ENCODE measurements at regions not wholly inside any gene's neighbourhood (a gene's known extent, or its start where the extent isn't known, plus 50 kb on each side); places are given as distances from the start of the nearest gene placed in this dataset.
"Not testable (repeated sequence)": the region's sequence is repeated elsewhere in the genome, so short reads cannot be mapped to it uniquely, and the experiment has no call there.

- DNase-seq: peak; percentile 89
Measured at GRCh38 chr20:53738039-53738944, 144.7 kb upstream of the ZNF217 start.

- DNase-seq: no peak
Measured at GRCh38 chr20:53737396-53738038, 143.9 kb upstream of the ZNF217 start.

DNA sequence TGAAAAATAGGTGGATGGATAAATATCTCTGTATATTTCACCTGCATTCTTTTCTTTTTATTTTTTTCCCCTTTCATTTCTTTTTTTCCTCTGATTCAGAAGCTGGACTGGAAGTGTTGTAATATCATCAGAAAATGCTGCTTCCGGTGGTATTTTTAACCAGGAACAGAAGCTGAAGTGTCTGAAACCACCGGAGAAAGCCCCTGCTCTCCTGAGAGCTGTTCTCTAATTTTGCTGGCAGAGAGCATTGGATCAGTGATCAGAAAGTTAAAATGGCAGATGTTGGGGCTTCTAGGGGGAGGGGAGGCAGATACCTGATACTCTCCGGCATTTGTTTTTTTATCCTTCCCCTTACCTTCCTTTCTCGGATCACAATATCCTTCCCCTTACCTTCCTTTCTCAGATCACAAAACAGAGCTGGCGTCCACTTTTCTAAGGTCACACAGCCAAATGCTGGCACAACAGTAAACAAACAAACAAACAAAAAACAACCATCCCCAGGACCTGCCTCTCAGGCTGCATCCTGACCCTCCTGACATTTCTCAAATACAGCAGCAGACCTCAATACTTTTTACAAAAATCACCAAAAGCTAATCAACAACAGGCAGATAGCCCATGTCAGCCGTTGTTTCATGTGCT is 143.2 kb upstream of the ZNF217 start:
- DNase-seq: peak; percentile 31

DNA sequence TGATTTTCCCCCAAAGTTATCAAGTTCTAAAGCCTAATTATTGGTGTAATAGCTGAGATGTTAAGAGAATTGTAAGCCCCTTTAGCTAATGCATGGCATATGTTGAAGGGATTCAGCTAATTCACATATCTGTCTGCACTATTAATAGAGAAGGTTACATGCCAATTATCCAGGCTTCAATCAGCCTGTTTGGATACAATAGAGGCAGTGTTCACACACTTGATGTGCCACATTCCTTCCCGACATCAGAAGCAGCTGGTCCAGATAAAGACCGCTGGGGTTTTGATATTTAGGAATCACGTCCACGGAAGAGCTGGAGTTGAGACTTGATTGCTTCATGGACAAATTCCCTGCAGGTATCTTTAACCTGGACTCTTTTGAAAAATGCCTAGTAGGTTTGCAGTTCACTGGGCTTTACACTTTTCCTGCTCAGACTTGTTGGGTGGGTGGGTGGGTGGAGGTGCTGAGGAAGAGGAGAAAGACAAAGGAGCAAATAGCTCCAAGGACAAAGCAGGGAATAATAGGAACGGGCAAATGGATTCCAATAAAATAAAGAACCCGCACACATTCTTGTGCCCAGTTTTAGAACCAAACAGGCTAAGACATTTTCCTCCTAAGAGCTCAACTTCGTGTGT is 142.6 kb upstream of the ZNF217 start:
- peak; percentile 37 for DNase-seq

DNA sequence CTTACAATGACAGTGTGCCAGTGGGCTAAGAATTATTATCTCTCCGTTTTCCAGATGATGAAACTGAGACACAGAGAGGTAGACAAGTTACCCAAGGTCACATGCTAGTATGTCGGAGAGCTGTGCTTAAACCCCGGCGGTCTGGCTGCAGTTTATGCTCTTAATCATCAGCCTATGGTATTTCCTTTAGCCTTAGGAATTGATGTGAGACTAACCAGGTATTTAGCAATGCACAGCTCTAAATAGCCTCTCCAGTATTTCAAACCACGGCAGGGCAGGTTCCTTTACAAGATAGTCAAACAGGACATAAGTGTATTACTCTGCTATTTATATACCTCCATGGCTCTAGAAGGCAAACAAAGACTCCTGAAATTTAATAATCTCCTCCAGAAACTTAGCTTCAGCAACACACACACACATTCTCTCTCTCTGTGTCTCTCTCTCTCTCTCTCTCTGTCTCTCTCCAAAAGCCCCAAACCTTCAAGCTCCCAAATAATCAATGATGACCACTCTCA is 142.0 kb upstream of the ZNF217 start:
- DNase-seq: peak; percentile 50

- DNase-seq: no peak
Measured at GRCh38 chr20:53734006-53734688, 140.5 kb upstream of the ZNF217 start.

- no peak for DNase-seq
Measured at GRCh38 chr20:53731595-53731994, 138.0 kb upstream of the ZNF217 start.

DNA sequence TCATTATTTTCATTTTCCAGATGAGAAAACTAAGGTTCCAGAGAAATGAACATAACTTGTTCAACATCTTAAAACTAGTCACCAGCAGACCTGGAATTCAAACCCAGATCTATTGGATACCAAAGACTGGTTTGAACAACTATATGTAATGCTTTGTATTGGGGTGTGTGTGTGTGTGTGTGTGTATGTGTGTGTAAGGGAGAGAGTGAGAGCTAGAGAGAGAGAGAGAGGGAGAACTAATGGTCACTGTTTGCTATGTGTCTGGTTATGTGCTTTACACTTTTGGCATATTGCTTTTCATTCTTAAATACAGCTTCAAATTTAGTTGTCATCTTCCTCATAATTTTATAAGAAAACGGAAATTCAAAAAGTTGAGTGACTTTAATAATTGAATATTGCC is 134.7 kb upstream of the ZNF217 start:
- no peak for DNase-seq

DNA sequence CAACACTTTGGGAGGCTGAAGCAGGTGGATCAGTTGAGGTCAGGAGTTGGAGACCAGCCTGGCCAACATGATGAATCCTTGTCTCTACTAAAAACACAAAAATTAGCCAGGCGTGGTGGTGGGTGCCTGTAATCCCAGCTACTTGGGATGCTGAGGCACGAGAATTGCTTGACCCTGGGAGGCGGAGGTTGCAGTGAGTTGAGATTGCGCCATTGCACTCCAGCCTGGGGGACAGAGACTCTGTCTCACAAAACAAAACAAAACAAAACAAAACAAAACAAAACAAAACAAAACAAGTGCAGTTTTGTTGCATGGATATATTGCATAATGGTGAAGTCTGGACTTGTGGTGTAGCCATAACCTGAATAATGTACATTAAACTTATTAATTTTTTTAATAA is 133.6 kb upstream of the ZNF217 start:
- not testable (repeated sequence) for DNase-seq

DNA sequence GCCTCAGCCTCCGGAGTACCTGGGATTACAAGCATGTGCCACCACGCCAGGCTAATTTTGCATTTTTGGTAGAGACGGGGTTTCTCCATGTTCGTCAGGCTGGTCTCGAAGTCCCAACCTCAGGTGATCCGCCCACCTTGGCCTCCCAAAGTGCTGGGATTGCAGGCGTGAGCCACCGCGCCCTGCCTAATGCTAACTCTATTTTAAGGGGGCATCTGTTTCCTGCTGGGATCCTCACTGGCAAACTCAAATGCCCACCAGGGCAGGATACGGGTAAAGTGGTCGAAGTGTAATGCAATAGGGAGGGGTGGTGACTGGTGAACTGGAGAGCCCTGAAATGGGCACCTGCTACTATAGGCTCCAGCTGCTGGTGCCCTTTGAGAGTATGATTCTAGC is 131.9 kb upstream of the ZNF217 start:
- DNase-seq: no peak

DNA sequence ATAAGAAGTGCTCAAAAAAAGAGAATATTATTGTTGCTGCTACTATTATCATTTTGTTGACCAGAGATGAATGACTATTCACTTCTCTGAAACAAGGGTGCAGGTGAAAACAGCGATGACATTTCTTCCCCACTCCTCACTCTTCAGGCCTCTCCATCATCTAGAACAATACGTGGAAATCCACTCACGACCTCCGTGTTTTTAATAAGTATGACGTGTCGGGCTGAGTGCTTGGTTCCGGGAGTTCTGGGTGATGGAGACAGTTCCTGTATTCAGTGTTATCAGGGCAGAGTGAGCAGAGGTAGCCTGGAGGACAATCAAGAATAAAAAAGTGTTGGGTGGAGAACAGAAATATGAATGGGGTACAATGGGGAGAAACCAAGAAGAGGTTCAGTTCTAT is 130.0 kb upstream of the ZNF217 start:
- no peak for DNase-seq

DNA sequence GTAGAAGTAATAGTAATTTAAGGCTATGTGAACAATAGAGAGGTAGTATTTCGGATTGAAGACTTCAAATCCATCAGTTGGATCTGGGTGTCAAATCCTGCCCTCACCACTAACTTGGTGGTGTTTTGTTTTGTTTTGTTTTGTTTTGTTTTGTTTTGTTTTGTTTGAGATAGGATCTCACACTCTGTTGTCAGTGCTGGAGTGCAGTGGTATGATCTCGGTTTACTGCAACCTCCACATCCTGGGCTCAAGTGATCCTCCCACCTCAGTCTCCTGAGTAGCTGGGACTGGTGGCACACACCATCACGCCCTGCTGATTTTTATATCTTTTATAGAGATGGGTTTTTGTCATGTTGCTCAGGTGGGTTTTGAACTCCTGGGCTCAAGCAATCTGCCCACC is 129.4 kb upstream of the ZNF217 start:
- DNase-seq: no peak

DNA sequence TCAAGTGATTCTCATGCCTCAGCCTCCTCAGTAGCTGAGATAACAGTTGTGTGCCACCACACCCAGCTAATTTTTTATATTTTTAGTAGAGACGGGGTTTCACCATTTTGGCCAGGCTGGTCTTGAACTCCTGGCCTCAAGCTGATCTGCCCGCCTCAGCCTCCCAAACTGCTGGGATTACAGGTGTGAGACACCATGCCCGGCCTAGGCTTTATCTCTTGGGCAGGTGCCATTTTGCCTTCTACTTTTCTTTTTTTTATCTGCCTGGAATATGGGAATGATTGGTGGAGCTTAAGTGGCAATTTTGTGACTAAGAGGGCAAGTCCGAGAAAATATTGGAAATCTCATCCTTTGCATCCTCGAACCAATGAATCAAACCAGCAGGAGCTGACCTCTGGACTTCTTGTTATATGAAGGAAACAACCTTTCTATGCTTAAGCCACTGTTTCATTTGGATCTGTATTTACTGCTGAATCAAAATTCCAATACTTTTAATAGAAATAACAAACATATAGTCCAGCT is 128.9 kb upstream of the ZNF217 start:
- no peak for DNase-seq

DNA sequence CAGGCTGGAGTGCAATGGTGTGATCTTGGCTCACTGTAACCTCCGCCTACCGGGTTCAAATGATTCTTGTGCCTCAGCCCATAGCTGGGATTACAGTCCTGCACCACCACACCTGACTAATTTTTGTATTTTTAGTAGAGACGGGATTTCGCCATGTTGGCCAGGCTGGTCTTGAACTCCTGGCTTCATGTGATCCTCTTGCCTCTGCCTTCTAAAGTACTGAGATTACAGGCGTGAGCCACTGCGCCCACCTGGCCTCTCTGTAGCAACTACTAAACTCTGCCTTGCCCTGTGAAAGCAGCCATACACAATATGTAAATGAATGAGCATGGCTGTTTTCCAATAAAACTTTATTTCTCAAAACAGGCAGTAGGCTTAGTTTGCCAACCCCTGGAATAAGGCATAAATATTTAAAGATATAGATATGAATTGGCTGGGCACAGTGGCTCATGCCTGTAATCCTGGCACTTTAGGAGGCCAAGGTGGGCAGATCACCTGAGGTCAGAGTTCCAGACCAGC is 127.9 kb upstream of the ZNF217 start:
- DNase-seq: not testable (repeated sequence)

- not testable (repeated sequence) for DNase-seq
Measured at GRCh38 chr20:53719171-53719803, 125.6 kb upstream of the ZNF217 start.

- peak; percentile 50 for DNase-seq
Measured at GRCh38 chr20:53718142-53719021, 124.7 kb upstream of the ZNF217 start.

- no peak for DNase-seq
Measured at GRCh38 chr20:53716395-53716794, 122.8 kb upstream of the ZNF217 start.

DNA sequence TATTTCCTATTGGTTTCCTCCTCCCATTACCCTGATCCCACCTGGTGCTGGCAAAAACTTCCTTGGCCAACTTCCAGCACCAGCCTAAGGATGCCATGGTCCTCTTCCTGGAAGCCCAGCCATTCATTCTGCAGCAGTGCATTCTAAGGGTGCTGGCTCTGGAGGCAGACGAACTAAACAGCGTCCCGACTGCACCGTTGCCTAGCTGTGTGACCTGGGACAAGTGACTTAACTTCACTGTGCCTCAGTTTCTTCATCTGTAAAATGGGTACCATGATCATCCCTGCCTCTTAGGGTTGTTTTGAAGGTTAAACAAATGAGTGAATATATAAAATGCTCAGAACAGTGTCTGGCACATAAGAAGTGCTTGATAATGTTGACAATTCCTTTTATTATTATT is 120.9 kb upstream of the ZNF217 start:
- DNase-seq: no peak

DNA sequence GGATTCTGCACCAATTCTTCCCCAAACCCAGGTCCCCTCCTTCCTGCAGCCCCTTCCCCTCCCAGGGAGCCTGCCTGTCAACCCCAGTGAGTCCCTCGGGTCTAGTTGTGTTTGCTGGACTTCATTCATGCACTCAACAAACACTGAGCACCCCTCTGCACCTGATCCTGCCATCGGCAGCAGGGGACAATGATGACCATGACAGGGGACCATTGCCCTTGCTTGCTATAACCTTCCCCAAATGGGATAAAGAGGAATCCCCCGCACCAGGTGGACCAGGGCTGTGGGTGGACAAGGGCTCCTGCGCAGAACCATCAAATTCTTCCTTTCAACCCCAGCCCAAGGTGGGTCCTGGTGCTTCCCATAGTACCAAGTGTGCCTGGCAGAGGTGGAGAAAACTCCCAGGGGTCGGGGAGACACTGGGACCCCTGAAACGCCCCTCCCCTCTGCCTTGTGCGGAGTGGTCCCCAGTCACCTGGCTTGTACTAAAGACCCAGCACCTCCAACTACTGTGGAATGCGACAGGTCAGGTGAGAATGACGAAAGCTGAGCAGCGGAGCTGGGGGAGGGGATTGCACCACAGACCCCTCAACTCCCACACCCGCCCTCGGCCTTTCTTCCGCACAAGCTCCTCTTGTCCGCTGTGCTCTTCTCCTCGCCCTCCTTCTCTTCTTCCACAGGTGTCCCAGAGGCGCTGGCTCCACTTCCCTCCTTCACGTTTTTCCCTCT is 119.9 kb upstream of the ZNF217 start:
- DNase-seq: no peak

Measured in NCI-H510A treated with DMSO at 0.1 percent for 48 hours (cell line).